Mammary epithelial cell (primary cell): ENCODE measurements at regions not wholly inside any gene's neighbourhood (a gene's known extent, or its start where the extent isn't known, plus 50 kb on each side); places are given as distances from the start of the nearest gene placed in this dataset.

Experiments used
- EZH2 ChIP-seq: IDR thresholded peaks from 2 replicates; pipeline ENCODE4 v1.6.1; 2012; ENCODE audit warnings: low read length, inconsistent platforms, borderline replicate concordance
- TF ChIP-seq, protein P1 (sequence below), 2 donors: IDR thresholded peaks in 1 of 2; conservative IDR thresholded peaks in 1 of 2; 2 replicates each; pipeline ENCODE4 v1.5.1; 2011 to 2012; ENCODE audit warnings: inconsistent platforms in 2 of 2, low read length in 2 of 2, mild to moderate bottlenecking in 2 of 2, control low read depth in 1 of 2, low read depth in 1 of 2; ENCODE audit not compliant: insufficient read depth in 1 of 2; ENCODE audit errors: extremely low read depth in 1 of 2

DNA sequence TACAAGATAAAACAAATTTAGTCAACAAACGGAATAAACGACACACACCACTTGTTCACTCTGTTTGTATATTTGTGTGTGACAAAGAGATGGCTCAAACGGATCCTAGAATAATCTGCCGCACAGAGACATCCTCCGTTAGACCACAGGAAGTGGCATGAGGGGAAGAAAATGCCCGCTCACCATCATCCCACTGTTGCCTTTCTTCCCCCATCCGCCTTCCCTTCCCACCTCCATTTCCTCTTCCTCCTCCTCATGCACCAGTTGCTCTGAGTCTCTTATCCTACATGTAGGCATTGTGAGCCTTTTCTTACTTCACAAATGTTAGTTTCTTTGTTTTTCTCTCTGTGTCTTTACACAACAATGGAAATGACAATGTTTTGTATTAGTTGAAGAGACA is 228.5 kb upstream of the SMIM21 start:
- TF ChIP-seq, protein P1, sequence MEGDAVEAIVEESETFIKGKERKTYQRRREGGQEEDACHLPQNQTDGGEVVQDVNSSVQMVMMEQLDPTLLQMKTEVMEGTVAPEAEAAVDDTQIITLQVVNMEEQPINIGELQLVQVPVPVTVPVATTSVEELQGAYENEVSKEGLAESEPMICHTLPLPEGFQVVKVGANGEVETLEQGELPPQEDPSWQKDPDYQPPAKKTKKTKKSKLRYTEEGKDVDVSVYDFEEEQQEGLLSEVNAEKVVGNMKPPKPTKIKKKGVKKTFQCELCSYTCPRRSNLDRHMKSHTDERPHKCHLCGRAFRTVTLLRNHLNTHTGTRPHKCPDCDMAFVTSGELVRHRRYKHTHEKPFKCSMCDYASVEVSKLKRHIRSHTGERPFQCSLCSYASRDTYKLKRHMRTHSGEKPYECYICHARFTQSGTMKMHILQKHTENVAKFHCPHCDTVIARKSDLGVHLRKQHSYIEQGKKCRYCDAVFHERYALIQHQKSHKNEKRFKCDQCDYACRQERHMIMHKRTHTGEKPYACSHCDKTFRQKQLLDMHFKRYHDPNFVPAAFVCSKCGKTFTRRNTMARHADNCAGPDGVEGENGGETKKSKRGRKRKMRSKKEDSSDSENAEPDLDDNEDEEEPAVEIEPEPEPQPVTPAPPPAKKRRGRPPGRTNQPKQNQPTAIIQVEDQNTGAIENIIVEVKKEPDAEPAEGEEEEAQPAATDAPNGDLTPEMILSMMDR (conservative IDR thresholded peaks at IDR 0.05 in 1 of 2, IDR thresholded peaks at IDR 0.05 in 1 of 2; ENCODE audit: extremely low read depth in 1 of 2, insufficient read depth in 1 of 2, low read depth in 1 of 2, low read length in 2 of 2) = no peak
- TF ChIP-seq EZH2 = no peak
